Adrenal gland (tissue), 5 donors: ENCODE measurements at regions not wholly inside any gene's neighbourhood (a gene's known extent, or its start where the extent isn't known, plus 50 kb on each side); places are given as distances from the start of the nearest gene placed in this dataset.

ENCODE experiments used
- POLR2A ChIP-seq, 2 donors: fragments of 450-650 bp; IDR thresholded peaks; one replicate each; pipeline ENCODE4 v1.6.1; 2017; ENCODE audit warnings: antibody characterized with exemption in 2 of 2, mild to moderate bottlenecking in 2 of 2, moderate library complexity in 1 of 2
- TF ChIP-seq, protein P1 (sequence below), 6 experiments: fragments of 450-650 bp in 4 of 6; fragments of 200-600 bp in 2 of 6; sonication (generic) in 1 of 6; IDR thresholded peaks; 1 replicate in 5 of 6; 2 replicates in 1 of 6; pipeline versions ENCODE4 v1.5.1 to v1.8.0; 2016 to 2021; ENCODE audit warnings: antibody characterized with exemption in 6 of 6, mild to moderate bottlenecking in 2 of 6, moderate library complexity in 1 of 6
- donor health status: DM: no; HTN: no; CAD: no.

DNA sequence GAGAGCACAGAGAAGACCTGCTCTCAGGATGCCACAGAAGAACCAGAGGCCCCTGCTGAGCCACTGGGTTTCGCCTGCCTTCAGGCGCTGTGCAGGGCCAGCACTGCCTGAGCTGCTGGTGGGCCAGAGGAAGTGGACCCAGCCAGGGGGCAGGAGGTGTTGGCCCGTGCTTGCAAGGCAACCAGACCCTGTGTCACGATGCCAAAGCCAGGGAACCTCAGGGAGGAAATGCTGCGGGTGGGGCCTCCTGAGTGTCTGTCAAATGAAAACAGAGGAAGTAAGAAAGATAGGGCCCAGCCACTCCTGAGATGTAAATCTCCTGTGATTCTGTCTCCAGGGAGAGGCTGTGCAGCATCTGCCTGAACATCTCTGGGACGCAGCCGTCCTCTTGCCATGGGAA lies 58.1 kb upstream of the ADORA2B start:
- TF ChIP-seq, protein P1, sequence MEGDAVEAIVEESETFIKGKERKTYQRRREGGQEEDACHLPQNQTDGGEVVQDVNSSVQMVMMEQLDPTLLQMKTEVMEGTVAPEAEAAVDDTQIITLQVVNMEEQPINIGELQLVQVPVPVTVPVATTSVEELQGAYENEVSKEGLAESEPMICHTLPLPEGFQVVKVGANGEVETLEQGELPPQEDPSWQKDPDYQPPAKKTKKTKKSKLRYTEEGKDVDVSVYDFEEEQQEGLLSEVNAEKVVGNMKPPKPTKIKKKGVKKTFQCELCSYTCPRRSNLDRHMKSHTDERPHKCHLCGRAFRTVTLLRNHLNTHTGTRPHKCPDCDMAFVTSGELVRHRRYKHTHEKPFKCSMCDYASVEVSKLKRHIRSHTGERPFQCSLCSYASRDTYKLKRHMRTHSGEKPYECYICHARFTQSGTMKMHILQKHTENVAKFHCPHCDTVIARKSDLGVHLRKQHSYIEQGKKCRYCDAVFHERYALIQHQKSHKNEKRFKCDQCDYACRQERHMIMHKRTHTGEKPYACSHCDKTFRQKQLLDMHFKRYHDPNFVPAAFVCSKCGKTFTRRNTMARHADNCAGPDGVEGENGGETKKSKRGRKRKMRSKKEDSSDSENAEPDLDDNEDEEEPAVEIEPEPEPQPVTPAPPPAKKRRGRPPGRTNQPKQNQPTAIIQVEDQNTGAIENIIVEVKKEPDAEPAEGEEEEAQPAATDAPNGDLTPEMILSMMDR (IDR thresholded peaks at IDR 0.05), result no peak
- no peak for TF ChIP-seq POLR2A (IDR thresholded peaks at IDR 0.05)
